Peyer's patch (tissue), 4 donors: ENCODE measurements at regions not wholly inside any gene's neighbourhood (a gene's known extent, or its start where the extent isn't known, plus 50 kb on each side); places are given as distances from the start of the nearest gene placed in this dataset.

Experiments used
- POLR2A ChIP-seq, 2 donors: fragments of 450-650 bp; IDR thresholded peaks; one replicate each; pipeline ENCODE4 v1.5.1; 2017; ENCODE audit warnings: antibody characterized with exemption in 2 of 2, mild to moderate bottlenecking in 2 of 2, moderate library complexity in 2 of 2
- TF ChIP-seq, protein P1 (sequence below), 6 experiments: fragments of 450-650 bp in 4 of 6; fragments of 200-600 bp in 2 of 6; sonication (generic) in 1 of 6; IDR thresholded peaks; one replicate each; pipeline ENCODE4 v1.5.1; 2017 to 2019; ENCODE audit warnings: antibody characterized with exemption in 6 of 6, mild to moderate bottlenecking in 3 of 6, moderate library complexity in 1 of 6

DNA sequence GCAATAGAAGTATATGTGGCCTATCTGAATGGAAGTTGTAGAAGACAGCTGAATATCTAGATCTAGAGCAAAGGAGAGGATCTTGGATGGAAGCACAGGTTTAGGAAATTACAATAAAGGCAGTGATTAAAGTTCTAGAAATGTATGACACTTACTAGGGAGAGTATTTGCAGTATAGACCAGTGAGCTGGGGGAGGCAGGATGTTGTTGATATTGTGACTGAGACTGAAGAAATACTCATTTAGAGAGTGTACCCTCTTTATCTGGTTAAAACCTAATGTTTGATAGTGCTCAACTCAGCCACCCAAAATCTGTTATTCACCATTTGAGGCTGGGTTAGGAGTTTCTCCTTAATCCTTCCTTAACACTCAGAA is 439.5 kb downstream of the GRXCR1 start:
- TF ChIP-seq, protein P1, sequence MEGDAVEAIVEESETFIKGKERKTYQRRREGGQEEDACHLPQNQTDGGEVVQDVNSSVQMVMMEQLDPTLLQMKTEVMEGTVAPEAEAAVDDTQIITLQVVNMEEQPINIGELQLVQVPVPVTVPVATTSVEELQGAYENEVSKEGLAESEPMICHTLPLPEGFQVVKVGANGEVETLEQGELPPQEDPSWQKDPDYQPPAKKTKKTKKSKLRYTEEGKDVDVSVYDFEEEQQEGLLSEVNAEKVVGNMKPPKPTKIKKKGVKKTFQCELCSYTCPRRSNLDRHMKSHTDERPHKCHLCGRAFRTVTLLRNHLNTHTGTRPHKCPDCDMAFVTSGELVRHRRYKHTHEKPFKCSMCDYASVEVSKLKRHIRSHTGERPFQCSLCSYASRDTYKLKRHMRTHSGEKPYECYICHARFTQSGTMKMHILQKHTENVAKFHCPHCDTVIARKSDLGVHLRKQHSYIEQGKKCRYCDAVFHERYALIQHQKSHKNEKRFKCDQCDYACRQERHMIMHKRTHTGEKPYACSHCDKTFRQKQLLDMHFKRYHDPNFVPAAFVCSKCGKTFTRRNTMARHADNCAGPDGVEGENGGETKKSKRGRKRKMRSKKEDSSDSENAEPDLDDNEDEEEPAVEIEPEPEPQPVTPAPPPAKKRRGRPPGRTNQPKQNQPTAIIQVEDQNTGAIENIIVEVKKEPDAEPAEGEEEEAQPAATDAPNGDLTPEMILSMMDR (IDR thresholded peaks at IDR 0.05), result no peak
- no peak for TF ChIP-seq POLR2A (IDR thresholded peaks at IDR 0.05)
